GM10266 (cell line): ENCODE measurements at regions not wholly inside any gene's neighbourhood (a gene's known extent, or its start where the extent isn't known, plus 50 kb on each side); places are given as distances from the start of the nearest gene placed in this dataset.

Experiments used
- DNase-seq: peaks from one replicate; pipeline ENCODE4 v3.0.0; 2012; ENCODE audit errors: extremely low spot score
- TF ChIP-seq, protein P1 (sequence below): IDR thresholded peaks from 2 replicates; pipeline ENCODE4 v1.5.1; 2012; ENCODE audit warnings: mild to moderate bottlenecking, low read depth; ENCODE audit not compliant: control insufficient read depth, insufficient read depth; ENCODE audit errors: missing control alignments

DNA sequence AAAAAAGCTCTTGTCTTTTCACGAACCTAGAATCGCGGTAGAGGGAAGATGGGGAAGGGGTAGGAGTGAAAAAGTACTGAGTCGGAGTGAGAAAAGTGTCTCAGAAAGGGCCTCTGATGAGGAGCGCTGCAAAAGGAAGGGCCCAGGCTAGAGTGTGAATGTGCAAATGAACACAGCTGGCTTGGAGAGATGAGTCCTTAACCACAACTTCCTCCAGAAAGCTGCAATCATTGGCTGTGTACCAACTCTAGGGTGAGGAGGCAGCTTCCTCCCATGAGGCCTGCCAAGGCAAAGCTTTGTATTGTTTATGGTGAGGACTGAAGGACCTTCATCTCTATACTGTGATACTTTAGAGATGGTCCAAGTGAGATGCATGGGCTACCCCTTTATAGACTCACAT lies 566.9 kb upstream of the ANO5 start:
- DNase-seq, result no peak

DNA sequence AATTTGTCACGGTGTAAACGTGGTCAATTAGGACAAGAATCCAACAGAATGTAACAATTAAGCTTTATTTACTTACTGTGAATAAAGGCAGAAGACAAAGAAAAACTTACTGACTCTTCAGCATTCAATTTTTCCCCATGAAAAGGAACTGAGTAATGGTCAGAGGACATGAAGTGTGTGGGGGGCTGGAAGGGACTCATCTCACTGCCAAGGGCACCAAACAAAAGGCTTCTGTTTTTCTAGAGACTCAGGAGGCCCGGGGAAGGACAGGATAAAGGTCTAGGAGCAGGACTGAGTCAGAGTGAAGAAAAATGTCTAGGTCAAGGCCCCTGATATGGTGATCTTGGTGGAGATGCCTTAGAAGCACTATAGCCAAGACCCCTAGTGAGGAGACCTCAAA lies 564.2 kb upstream of the ANO5 start:
- no peak for DNase-seq
- TF ChIP-seq, protein P1, sequence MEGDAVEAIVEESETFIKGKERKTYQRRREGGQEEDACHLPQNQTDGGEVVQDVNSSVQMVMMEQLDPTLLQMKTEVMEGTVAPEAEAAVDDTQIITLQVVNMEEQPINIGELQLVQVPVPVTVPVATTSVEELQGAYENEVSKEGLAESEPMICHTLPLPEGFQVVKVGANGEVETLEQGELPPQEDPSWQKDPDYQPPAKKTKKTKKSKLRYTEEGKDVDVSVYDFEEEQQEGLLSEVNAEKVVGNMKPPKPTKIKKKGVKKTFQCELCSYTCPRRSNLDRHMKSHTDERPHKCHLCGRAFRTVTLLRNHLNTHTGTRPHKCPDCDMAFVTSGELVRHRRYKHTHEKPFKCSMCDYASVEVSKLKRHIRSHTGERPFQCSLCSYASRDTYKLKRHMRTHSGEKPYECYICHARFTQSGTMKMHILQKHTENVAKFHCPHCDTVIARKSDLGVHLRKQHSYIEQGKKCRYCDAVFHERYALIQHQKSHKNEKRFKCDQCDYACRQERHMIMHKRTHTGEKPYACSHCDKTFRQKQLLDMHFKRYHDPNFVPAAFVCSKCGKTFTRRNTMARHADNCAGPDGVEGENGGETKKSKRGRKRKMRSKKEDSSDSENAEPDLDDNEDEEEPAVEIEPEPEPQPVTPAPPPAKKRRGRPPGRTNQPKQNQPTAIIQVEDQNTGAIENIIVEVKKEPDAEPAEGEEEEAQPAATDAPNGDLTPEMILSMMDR, result no peak

More for the DNA sequence above, 566.9 kb upstream of the ANO5 start:
- TF ChIP-seq, protein P1, result no peak

DNA sequence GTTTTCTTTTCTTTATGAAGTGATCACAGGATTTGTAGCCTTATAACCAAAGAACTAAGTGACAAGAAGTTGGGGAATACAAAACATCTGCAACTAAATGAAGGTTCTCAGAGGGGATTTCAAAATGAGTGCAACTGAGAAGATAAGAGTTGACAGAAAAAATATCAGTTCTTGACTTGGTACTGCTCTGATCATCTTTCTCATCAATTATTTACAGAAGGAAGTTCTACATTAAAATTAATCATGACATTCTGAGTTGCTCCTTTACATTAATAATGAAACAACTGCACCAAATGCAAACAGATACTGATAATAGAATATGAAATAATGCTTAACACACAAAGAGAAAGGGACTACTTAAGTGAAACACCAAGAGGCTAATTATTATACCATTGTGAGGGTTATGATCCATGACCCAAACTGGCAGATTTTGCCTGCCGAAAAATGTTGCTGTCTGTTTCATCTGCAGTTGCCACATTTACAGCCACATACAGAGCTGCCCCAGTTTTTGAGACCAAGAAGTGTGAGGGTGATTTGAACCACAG lies 561.9 kb upstream of the ANO5 start:
- TF ChIP-seq, protein P1, result no peak
- no peak for DNase-seq

DNA sequence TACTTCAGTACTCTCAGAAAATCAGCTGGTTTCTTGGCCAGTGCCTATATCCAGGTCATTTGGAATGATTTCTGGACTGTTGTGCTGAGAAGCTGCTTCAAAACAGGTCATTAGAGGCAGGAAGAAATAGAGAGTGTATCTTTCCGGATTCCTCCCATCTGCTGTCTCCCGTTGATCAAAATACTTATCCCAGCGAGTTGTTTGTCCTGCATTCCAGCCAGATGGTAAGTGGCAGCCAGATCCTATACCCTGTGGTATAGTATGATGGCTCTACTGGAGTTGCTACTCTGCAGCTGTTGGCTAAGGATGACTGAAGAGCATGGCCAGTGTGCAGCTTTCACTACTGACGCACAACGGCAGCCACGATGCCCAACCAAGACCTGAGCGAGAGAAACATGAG lies 560.9 kb upstream of the ANO5 start:
- TF ChIP-seq, protein P1, result no peak
- DNase-seq, result no peak

DNA sequence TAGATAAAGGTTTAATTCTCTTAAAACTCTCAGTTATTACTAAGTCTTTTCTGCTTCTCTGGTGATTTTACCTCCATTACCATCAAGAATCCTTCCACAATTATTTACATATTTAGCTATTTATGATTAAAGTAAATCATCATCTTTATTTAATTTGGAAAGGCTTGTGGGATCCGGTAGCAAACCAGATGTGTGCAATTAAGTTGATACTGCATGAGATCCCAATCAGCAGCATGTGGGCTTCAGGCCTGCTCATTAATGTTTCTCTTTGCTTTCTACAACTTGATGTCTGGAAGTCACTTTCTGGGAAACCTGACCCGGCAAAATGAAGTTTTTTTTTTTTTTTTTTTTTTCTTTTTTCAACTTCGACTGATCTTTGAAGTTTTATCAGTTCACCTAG lies 558.4 kb upstream of the ANO5 start:
- TF ChIP-seq, protein P1, result no peak

DNA sequence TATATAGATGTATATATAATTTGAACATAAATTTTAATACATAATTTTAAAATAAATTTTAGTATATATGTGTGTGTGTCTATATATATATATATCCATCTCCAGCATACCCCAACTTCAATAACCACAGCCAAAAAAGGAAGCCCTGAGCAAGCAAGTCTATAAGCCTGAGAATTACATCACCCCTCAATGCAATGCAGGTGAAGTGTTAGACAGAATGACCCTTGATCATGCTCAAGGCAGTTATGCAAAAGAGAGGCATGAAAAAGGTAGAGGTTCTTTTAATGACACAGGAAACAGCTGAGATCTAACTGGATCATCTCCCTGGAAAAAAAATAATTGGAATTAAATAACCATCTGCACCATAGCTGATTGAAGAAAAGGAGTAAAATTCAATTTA lies 557.9 kb upstream of the ANO5 start:
- TF ChIP-seq, protein P1, result no peak
- no peak for DNase-seq

More for the DNA sequence above, 558.4 kb upstream of the ANO5 start:
- DNase-seq, result no peak

DNA sequence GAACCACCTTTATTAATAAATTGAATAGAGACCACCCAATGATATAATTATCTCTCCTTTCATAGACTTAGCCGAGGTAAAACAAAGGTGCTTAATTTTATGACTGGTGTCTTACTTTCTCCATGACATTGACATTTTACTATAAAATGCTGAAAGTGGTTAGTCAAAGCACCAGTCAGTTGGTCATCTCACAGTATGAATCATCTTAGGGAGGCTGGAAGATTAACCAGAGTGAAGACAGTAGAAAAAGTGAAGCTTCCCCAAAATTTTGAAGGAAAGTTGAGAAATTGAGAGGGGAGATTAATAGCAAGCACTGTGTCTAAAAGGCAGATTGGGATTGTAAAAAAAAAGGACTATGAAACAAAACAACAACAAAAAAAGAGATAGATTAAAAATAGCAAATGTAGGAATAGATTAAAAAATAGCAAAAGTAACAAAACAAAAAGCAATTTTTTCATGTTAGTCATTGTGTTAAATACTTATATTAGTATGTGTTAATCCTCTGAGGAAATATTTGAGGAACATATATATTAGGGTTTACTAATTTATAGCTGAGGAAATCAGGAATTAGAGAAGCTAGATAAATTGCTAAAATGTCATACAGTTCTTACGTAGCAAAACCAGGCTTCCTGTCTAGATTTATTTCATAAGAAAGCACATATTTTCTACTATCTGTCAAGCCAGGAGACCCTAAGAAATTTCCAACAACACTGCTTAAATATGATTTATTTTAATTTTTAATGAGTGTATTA lies 557.3 kb upstream of the ANO5 start:
- TF ChIP-seq, protein P1, result no peak
- no peak for DNase-seq
